ENCODE measurements at regions not wholly inside any gene's neighbourhood (a gene's known extent, or its start where the extent isn't known, plus 50 kb on each side); places are given as distances from the start of the nearest gene placed in this dataset.
A peak's percentile ranks its signal among the peaks of the same experiment; 100 is the strongest.
"Not testable (repeated sequence)": the region's sequence is repeated elsewhere in the genome, so short reads cannot be mapped to it uniquely, and the experiment has no call there.

- not testable (repeated sequence) for DNase-seq
These were observed 133.4 kb upstream of the KCNJ18 start for GRCh38 chr17:21558921-21559320.

GRCh38 chr17:21564262-21564661, 128.1 kb upstream of the KCNJ18 start:
- no peak for DNase-seq

- not testable (repeated sequence) for DNase-seq
These were observed 127.6 kb upstream of the KCNJ18 start for GRCh38 chr17:21564757-21565156.

- not testable (repeated sequence) for DNase-seq
These were observed 121.9 kb upstream of the KCNJ18 start for GRCh38 chr17:21570427-21570826.

- DNase-seq: not testable (repeated sequence)
These were observed 120.2 kb upstream of the KCNJ18 start for GRCh38 chr17:21572148-21572547.

GRCh38 chr17:21573271-21573960, 118.9 kb upstream of the KCNJ18 start:
- not testable (repeated sequence) for DNase-seq

GRCh38 chr17:21573961-21574610, 118.2 kb upstream of the KCNJ18 start:
- peak; percentile 70 for DNase-seq

GRCh38 chr17:21574611-21575255, 117.6 kb upstream of the KCNJ18 start:
- DNase-seq: not testable (repeated sequence)

- DNase-seq: not testable (repeated sequence)
These were observed 113.5 kb upstream of the KCNJ18 start for GRCh38 chr17:21578783-21579182.

GRCh38 chr17:21592774-21593173, 99.5 kb upstream of the KCNJ18 start:
- DNase-seq: no peak

GRCh38 chr17:21593452-21594105, 98.7 kb upstream of the KCNJ18 start:
- not testable (repeated sequence) for DNase-seq

GRCh38 chr17:21595086-21595485, 97.2 kb upstream of the KCNJ18 start:
- DNase-seq: no peak

- no peak for DNase-seq
These were observed 90.1 kb upstream of the KCNJ18 start for GRCh38 chr17:21602176-21602575.

- DNase-seq: not testable (repeated sequence)
These were observed 89.0 kb upstream of the KCNJ18 start for GRCh38 chr17:21603292-21603691.

- not testable (repeated sequence) for DNase-seq
These were observed 80.9 kb upstream of the KCNJ18 start for GRCh38 chr17:21611443-21611842.

GRCh38 chr17:21612123-21613070, 79.9 kb upstream of the KCNJ18 start:
- not testable (repeated sequence) for DNase-seq

- no peak for DNase-seq
These were observed 79.3 kb upstream of the KCNJ18 start for GRCh38 chr17:21613071-21613429.

GRCh38 chr17:21626987-21627386, 65.3 kb upstream of the KCNJ18 start:
- DNase-seq: not testable (repeated sequence)

Measured in NCI-H510A treated with DMSO at 0.1 percent for 48 hours (cell line).